Left lung (tissue), 4 donors: ENCODE measurements at regions not wholly inside any gene's neighbourhood (a gene's known extent, or its start where the extent isn't known, plus 50 kb on each side); places are given as distances from the start of the nearest gene placed in this dataset.

Source experiments
- ATAC-seq: fragments of 200-7000 bp; cut with Tn5 transposase; one replicate; pipeline ENCODE4 v1.9.1; 2020; ENCODE audit warnings: moderate library complexity
- DNase-seq, 4 donors: peaks; one replicate each; pipeline ENCODE4 v3.0.0-alpha.2; 2013 to 2020
- H3K27ac ChIP-seq, 2 donors: fragments of 200-600 bp; sonication (generic) in 1 of 2; one replicate each; pipeline versions ENCODE4 v1.5.0 to v1.8.0; 2020 to 2021
- H3K27me3 ChIP-seq, 2 donors: fragments of 200-600 bp; sonication (generic) in 1 of 2; one replicate each; pipeline versions ENCODE4 v1.5.0 to v1.8.0; 2020 to 2021
- H3K36me3 ChIP-seq, 2 donors: fragments of 200-600 bp; sonication (generic) in 1 of 2; one replicate each; pipeline versions ENCODE4 v1.5.0 to v1.8.0; 2020 to 2021
- H3K4me1 ChIP-seq, 2 donors: fragments of 200-600 bp; one replicate each; pipeline ENCODE4 v1.8.0; 2021
- H3K4me3 ChIP-seq, 2 donors: fragments of 200-600 bp; sonication (generic) in 1 of 2; one replicate each; pipeline versions ENCODE4 v1.5.0 to v1.8.0; 2020 to 2021; ENCODE audit warnings: mild to moderate bottlenecking in 1 of 2
- H3K9me3 ChIP-seq, 2 donors: fragments of 200-600 bp; sonication (generic) in 1 of 2; one replicate each; pipeline versions ENCODE4 v1.5.0 to v1.8.0; 2020 to 2021
- intact Hi-C, 2 donors: fragments of 100-400 bp; cut with DNase I; formaldehyde crosslinking; loops; one replicate each; pipeline versions ENCODE4 v1.11.2 to v1.14.2; 2022
- TF ChIP-seq, protein P1 (sequence below), 2 donors: fragments of 200-600 bp; sonication (generic) in 1 of 2; IDR thresholded peaks; one replicate each; pipeline versions ENCODE4 v1.5.0 to v1.8.0; 2021; ENCODE audit warnings: antibody characterized with exemption in 2 of 2
- donor health status: DM: no; HTN: yes; CAD: no.
- donor health status: DM: no; HTN: no; CAD: no.

DNA sequence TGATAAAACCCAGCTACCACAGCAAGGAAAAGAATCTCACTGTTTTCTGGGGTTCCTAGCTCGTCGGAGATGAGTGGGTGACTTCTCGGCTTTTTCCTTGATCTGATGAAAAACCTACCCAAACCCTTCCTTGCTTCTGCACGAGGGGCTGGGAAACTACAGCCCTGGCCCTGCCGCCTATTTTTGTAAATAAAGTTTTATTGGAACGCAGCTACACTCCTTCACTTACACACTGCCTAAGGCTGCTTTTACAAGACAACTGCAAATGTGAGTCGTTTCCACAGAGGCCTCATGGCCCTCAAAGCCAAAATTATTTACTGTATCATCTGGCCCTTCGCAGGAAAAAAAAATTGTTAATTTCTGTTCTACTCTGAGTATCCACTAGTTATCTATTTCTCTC lies 116.0 kb upstream of the TMPRSS2 start:
- peaks cover 0 to 21% of the 10 kb centered on the region in 2 donors for H3K27me3 ChIP-seq
- H3K27ac ChIP-seq, result no peak overlapping the region
- ATAC-seq, result no peak
- intact Hi-C loops, result no loop called here
- TF ChIP-seq, protein P1, sequence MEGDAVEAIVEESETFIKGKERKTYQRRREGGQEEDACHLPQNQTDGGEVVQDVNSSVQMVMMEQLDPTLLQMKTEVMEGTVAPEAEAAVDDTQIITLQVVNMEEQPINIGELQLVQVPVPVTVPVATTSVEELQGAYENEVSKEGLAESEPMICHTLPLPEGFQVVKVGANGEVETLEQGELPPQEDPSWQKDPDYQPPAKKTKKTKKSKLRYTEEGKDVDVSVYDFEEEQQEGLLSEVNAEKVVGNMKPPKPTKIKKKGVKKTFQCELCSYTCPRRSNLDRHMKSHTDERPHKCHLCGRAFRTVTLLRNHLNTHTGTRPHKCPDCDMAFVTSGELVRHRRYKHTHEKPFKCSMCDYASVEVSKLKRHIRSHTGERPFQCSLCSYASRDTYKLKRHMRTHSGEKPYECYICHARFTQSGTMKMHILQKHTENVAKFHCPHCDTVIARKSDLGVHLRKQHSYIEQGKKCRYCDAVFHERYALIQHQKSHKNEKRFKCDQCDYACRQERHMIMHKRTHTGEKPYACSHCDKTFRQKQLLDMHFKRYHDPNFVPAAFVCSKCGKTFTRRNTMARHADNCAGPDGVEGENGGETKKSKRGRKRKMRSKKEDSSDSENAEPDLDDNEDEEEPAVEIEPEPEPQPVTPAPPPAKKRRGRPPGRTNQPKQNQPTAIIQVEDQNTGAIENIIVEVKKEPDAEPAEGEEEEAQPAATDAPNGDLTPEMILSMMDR (IDR thresholded peaks at IDR 0.05), result no peak
- no peaks in the 10 kb centered on the region for H3K36me3 ChIP-seq
- no peak for DNase-seq
- no peak overlapping the region for H3K4me3 ChIP-seq
- H3K4me1 ChIP-seq, result no peaks in the 10 kb centered on the region
- H3K9me3 ChIP-seq, result peaks cover 0 to 2% of the 10 kb centered on the region in 2 donors

DNA sequence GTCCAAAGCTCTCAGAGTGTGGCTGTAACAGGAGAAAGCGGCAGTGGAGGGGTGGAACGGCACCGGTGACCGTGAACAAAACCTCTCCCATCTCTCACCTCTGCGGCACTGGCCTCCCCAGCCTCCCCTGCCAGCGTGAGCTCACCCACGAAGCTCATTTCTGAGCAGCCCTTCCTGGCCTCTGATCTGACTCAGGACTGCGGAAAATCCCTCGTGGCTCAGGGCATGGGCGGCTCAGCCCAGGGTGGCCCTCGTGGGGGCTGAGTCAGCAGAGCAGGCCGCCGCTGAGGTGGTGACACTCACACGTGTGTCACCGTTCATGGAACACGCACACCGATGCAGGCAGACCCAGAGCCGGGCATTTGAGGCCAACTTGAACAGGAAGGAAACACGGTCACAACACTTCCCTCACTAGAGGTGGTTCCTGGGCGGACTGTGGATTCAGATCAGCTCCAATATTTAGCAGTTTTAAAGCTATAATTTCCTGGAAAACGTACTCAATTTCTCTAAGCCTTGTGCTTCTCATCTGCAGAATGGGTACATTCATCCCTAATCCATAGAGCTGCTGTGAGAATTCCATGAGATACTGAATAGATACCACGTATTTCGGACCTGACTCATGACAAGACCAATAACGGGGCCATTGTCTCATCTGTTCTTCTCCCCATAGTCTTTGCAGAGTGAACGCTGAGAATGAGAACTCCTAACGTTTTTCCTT lies 115.0 kb upstream of the TMPRSS2 start:
- H3K4me1 ChIP-seq, result no peaks in the 10 kb centered on the region
- no peaks in the 10 kb centered on the region for H3K36me3 ChIP-seq
- peaks cover 0 to 2% of the 10 kb centered on the region in 2 donors for H3K9me3 ChIP-seq
- peaks cover 0 to 21% of the 10 kb centered on the region in 2 donors for H3K27me3 ChIP-seq
- TF ChIP-seq, protein P1 (IDR thresholded peaks at IDR 0.05), result no peak
- DNase-seq (no peak), ATAC-seq (no peak)
- no peak overlapping the region for H3K4me3 ChIP-seq
- H3K27ac ChIP-seq, result no peak overlapping the region
- intact Hi-C loops, result no loop called here

DNA sequence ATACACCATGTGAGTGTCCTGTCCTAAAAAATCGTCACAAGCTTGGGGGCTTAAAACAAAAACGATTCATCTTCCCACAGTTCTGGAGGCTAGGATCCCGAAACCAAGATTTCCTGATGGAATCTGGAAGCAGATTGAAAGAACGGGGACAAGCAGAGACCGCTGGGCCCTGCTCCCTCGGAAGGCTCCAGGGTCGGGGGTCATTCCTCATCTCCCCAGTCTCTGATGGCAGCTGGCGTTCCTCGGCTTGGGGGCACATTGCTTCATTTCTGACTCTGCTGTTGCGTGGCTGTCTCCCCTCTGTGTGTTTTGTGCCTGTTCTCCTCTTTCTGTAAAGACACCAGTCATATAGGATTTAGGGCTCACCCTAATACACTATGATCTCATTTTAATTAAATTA lies 114.2 kb upstream of the TMPRSS2 start:
- no peaks in the 10 kb centered on the region for H3K4me1 ChIP-seq
- no peak for ATAC-seq
- no peaks in the 10 kb centered on the region for H3K36me3 ChIP-seq
- intact Hi-C loops, result no loop called here
- H3K27me3 ChIP-seq, result peaks cover 0 to 21% of the 10 kb centered on the region in 2 donors
- DNase-seq, result no peak
- H3K9me3 ChIP-seq, result peaks cover 0 to 2% of the 10 kb centered on the region in 2 donors
- TF ChIP-seq, protein P1 (IDR thresholded peaks at IDR 0.05), result no peak
- H3K4me3 ChIP-seq, result no peak overlapping the region
- H3K27ac ChIP-seq, result no peak overlapping the region

DNA sequence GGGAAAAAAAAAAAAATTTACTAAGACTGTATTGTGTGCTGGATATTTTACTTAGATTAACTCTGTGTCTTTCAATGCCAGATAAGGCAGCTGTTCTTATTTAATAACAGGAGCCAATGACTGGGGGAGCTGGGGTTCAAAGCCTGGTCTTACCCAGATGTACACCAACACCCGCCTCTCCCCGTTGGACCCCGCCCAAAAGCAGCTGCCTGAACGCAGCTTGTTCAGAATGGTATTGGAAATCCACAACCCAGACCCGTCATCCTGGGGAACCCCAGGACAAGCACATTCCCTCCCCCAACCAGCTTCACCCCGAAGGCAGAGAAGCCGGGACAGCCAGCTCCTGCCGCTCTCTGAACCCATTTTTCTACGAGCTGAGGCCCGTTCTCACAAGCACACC lies 113.6 kb upstream of the TMPRSS2 start:
- no peaks in the 10 kb centered on the region for H3K4me1 ChIP-seq
- no peaks in the 10 kb centered on the region for H3K36me3 ChIP-seq
- peak overlapping the region in 1 of 2 donors; percentile 44 for H3K27ac ChIP-seq
- peaks cover 0 to 14% of the 10 kb centered on the region in 2 donors for H3K27me3 ChIP-seq
- no peak overlapping the region for H3K4me3 ChIP-seq
- intact Hi-C loops, result no loop called here
- TF ChIP-seq, protein P1 (IDR thresholded peaks at IDR 0.05), result no peak
- DNase-seq (peak in 1 of 4 donors; percentile 64), ATAC-seq (peak; percentile 27)
- H3K9me3 ChIP-seq, result peaks cover 0 to 2% of the 10 kb centered on the region in 2 donors

DNA sequence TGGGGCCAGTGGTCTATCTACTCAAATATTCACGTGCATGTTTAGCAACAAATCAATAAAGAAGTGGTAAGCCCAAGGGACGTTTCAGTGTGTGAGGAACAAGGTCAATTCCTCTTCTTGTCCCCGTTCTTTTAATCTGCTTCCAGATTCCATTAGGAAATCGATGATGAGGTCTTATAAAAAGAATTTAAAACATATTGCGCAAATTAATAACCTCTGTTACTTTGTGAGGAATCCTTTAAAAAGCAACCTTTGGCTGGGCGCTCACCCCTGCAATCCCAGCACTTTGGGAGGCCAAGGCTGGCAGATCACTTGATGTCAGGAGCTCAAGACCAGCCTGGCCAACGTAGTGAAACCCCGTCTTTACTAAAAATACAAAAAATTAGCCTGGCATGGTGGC lies 113.0 kb upstream of the TMPRSS2 start:
- no peak for ATAC-seq
- intact Hi-C loops, result no loop called here

More for the DNA sequence above, 113.0 kb upstream of the TMPRSS2 start:
- Histone ChIP-seq H3K36me3 (no peaks in the 10 kb centered on the region), H3K4me1 (no peaks in the 10 kb centered on the region), H3K4me3 (no peak overlapping the region), H3K27me3 (peaks cover 0 to 17% of the 10 kb centered on the region in 2 donors), H3K27ac (peak overlapping the region in 1 of 2 donors; percentile 44), H3K9me3 (peaks cover 0 to 2% of the 10 kb centered on the region in 2 donors)
- no peak for DNase-seq
- TF ChIP-seq, protein P1 (IDR thresholded peaks at IDR 0.05), result no peak
